Fibroblast of skin of back (primary cell): ENCODE measurements at regions not wholly inside any gene's neighbourhood (a gene's known extent, or its start where the extent isn't known, plus 50 kb on each side); places are given as distances from the start of the nearest gene placed in this dataset.
"Not testable (repeated sequence)": the region's sequence is repeated elsewhere in the genome, so short reads cannot be mapped to it uniquely, and the experiment has no call there.

Experiments
- DNase-seq: peaks from one replicate; pipeline ENCODE4 v3.0.0-alpha.2; 2013

DNA sequence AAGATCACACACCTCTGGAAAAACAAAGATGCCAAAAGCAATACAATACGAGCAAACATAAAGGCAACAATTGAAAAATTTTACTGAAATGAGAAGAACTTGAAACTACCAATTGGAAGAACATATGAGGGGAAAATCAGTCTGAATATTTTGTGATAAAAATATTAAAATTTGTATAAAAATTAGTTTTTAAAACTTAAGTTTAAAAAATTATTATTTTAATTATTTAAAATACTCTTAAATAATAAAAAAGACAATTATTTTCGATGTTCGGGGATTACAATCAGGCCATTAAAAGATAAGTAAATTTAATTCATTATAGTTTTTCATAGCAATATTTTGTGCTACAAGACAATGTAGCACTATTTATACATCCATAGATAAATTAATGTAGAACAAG is 1239.3 kb downstream of the AMY1C start:
- no peak for DNase-seq

DNA sequence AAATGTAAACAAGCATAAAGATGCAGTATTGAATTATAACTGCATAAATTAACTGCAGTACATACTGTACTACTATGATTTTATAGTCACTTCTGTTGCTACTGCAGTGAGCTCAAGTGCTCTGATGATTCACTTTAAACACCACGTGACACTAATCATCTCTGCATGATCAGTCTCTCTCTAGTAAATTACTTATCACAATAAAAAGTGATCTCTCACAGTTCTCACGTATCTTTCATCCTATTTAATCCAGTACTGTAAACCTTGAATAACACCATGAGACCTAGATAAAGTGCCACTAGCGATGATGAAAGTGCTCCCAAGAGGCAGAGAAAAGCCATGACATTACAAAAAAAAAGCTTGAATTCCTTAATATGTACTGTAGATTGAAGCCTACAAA is 1242.0 kb downstream of the AMY1C start:
- DNase-seq, result no peak

DNA sequence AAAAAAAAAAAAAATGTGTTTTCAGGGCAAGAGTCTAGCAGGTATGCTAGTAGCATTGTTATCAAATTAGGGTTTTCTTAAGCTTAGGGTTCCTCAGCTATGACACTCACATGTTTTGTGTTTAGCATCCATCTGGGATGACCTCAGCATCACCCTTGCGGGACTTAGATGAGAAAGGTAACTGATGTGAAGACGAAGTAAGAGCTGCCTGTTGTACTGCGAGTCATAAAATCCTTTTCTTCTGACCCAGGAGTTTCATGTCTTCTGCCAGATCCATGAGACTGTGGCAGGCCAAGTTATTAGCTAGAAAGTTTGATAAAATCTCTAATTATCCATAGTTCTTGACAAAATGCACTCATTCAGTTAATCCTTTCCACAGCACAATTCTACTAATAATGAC is 1251.1 kb downstream of the AMY1C start:
- no peak for DNase-seq

GRCh38 chr1:105004515-105004914 is 1254.8 kb downstream of the AMY1C start:
- DNase-seq, result no peak

DNA sequence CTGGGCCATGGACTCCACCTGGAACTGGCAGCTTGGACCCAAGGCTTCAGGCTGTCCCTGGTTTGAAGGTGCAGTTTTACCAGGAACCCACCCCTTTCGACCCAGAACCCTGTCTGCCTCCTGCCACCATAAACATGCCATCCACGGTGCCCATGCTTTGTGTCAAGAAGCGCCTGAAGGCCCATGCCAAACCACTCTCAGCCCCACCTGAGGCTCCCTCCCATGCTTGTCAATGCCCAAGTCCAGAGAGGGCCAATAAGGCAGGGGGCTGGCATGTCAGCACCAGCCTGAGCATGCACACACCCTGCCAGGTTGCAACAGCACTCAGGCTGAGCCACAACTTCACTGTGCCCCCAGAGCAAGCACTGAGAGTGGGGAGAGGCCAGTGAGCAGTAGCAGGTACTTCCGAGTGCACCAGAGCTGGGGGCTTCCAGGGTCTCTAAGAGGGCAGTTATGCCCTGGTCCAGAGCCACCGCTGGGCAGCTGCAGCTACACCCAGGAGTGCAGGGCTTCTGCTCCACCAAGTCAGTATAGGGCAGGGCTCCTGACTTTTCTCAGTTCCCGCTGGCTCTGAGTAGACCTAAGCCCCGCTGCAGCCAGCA is 1256.0 kb downstream of the AMY1C start:
- no peak for DNase-seq

DNA sequence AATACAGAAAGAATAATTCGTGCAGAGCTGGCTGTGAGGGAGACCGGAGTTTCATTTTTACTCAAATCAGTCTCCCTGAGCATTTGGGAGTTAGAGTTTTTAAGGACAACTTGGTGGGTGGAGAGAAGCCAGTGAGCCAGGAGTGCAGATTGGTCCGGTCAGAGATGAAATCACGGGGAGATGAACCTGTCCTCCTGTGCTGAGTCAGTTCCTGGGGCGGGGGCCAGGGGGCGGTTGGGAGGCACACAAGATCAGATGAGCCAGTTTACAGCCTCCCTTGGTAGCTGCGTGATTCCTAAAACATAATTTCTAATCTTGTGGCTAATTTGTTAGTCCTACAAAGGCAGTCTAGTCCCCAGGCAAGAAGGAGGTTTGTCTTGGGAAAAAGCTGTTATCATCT is 1267.9 kb downstream of the AMY1C start:
- no peak for DNase-seq

DNA sequence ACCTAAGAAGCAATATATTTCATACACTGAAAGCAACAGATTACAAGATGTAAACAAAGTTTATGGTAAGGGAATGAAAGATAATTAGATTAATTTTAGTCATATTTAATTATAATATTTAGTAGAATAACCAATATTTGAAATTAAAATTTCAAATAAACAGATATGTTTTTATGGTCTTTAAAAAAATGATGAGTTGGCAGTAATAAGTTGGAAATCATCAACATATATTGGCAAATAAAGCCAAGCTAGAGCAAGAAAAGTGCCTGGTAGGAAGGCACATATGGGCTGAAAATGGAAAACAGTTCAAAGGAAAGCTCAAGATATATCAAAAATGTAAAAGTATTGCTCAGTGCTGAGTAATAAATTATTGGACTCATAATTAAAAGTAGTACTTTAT is 1274.0 kb downstream of the AMY1C start:
- DNase-seq, result no peak

- no peak for DNase-seq
Observed at GRCh38 chr1:105027838-105028471, 1278.3 kb downstream of the AMY1C start.

DNA sequence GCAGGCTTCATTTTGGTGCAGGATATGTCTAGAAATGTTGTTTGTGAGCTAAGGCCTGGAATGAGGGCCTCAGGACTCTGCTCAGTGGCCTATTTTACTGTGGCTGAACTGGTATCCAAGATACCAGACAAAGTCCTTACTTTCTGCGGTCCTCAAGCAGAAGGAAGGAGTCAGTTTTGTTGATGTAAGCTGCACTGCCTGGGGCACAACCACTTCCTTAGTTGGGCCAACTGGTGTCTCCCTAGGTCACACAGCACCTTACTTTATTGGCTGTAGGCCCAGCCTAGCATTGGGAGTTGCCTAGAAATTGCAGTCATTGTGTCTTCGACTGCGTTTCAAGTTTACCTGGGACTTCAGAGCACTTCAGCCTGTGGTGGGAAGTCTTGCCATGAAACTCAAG is 1322.7 kb downstream of the AMY1C start:
- DNase-seq, result no peak

GRCh38 chr1:105072850-105073249 is 1323.2 kb downstream of the AMY1C start:
- no peak for DNase-seq

DNA sequence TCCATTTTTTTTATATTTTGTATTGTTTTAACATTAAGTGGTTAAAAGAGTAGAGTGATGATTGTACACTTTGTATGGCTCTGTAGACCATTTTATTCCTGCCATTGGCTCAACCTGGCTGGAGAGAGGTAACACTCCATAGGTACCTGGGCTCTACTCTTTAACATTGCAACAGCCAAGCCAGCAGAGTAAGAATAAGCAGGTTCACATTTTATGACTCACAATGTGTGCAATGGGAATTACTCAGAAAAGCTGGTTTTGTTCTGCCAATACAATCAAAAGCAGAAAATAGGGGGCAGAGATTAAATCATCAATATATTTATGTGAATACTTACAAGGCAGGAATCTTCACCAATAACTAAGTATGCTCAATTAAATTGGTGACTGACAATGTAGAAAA is 1324.0 kb downstream of the AMY1C start:
- no peak for DNase-seq

- no peak for DNase-seq
Observed at GRCh38 chr1:105083611-105084010, 1333.9 kb downstream of the AMY1C start.

- no peak for DNase-seq
Observed at GRCh38 chr1:105087506-105087905, 1337.8 kb downstream of the AMY1C start.

DNA sequence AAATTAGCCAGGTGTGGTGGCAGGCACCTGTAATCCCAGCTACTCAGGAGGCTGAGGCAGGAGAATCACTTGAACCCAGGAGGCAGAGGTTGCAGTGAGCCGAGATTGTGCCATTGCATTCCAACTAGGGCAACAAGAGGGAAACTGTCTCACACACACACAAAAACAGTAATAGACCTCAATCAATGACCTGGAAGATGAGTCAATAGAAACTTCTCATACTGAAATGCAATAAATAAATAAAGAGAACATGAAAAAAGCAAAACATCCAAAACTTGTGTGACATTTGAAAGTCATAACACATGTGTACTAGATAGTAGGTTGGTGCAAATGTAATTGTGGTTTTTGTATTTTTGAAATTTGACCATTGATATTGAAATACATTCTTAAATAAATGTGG is 1338.5 kb downstream of the AMY1C start:
- no peak for DNase-seq

GRCh38 chr1:105093893-105094292 is 1344.2 kb downstream of the AMY1C start:
- not testable (repeated sequence) for DNase-seq

DNA sequence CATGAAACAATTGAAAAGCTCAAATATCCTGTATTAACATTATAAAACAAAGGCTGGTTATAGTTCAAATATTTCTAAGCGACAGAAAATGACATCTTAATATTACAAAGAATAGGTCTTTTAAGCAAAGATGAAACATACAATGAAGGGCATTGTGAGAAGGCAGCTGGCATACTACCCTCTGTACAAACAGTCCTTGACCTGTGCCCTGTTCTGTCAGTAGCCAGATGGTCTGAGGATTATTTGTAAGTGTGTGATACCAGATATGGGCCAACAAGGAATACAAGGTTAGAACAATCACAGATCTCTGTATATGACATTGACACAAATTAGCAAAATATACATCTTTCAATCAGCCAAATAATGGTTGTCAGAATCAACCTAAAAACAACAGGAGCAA is 1350.4 kb downstream of the AMY1C start:
- DNase-seq, result no peak

DNA sequence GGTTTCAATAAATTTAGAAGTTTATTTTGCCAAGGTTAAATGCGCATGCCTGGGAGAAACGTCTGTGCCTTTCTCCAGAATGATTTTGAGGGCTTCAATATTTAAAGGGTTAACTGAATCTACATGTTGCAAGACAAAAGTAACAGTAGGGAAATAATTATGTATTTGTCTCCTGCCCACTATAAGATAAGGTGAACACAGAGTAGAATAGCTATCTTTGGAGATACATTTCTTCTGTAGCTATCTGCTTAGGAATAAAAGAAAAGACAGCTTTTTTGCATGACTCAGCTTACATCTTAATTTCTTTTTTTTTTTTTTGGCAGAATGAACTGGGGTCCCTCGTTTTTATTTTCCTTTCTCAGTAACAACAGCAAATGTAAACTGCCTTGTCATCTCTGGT is 1351.6 kb downstream of the AMY1C start:
- no peak for DNase-seq

DNA sequence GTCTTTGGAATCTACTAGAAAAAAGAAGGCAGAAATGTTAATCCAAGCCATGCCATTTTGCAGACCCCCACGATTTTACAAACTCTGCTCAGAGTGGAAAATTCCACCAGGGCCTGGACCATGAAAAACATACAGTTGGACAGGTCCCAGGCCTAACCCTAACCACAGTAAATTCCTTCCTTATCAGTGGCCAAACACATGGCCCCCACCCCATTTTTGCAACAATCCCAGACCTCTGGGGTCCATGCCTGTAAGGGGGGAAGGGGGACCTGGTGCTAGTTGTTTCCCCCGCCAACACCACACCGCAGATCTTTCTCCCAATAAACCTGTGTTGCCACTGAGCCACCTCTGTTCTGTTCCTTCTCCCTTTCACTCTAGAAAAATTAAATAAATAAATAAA is 1352.7 kb downstream of the AMY1C start:
- no peak for DNase-seq

DNA sequence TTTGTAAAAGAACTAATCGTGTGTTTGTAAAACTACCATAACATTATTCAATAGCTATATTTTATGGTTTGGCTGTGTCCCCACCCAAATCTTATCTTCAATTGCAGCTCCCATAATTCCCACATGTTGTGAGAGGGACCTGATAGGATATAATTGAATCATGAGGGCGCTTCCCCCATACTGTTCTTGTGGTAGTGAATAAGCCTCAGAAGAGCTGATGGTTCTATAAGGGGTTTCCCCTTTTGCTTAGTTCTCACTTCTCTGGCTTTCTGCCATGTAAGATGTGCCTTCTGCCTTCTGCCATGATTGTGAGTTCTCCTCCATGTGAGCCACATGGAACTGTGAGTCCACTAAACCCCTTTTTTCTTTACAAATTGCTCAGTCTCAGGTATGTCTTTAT is 1372.3 kb downstream of the AMY1C start:
- no peak for DNase-seq

DNA sequence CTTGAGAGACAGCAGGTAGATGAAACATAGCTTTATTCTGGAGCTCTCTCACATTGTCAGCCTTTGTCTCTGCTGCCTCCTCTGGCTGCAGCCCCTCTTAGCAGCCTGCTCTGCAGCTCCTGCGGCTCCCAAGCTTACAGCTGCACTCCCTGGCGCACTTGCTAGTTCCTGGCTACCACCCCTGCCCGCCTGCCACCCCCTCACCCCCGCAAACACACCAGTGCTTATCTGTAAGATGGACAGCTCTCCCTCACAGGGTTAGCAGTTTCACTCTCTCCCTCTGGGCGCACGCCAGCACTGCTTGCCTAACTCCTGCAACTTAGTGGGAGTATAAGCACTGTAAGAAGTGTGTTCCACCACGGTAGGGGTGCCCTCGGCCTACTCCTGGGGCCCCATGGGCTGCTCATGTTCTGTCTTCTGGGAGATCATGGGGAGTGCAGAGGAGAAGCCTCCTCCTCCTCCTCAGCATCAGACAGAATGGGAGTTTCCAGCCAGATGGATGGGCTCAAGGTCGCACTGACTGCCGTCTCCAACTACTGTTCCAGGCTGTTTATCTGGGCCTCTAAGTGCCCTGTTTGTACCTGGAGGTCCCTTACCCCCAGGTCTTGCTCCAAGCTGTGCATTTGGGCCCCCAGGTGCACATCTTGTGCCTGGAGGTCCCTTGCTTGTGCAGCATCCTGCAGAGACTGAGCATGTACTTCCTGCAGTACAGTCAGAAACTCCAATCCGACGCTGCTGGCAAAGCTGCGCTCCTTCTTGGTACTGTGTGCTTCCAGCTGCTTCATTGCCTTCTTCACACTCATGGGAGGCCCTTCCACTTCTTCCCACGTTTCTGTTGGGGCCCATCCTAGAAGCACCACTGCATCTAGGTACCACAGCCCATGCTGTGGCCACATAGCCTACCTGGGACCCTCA is 1388.1 kb downstream of the AMY1C start:
- no peak for DNase-seq

- no peak for DNase-seq
Observed at GRCh38 chr1:105138458-105138893, 1388.8 kb downstream of the AMY1C start.

DNA sequence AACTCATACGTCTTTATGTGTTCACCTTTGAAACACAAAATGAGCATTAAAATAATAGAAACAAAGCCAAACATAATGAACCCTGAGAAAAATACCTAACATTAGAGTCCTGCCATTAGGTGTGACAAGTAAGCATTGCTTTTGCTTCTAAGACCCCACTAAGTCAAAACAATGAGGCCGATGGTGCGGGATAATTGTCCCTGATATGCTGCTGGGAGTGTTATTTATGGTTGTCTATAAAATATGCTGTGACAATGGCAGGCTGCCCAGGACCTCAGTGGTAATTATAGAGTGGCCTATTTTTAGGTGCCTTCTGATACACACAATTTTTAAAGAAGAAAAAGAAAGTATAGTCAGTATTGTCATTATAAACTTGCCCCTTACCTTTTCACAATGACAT is 1423.1 kb downstream of the AMY1C start:
- no peak for DNase-seq

GRCh38 chr1:105180789-105181188 is 1431.1 kb downstream of the AMY1C start:
- DNase-seq, result no peak
